Vagina (tissue), 2 donors: ENCODE measurements at regions not wholly inside any gene's neighbourhood (a gene's known extent, or its start where the extent isn't known, plus 50 kb on each side); places are given as distances from the start of the nearest gene placed in this dataset.

ENCODE experiments used
- DNase-seq, 2 donors: peaks; one replicate each; pipeline ENCODE4 v3.0.0-alpha.2; 2017; ENCODE audit errors: extremely low spot score in 2 of 2
- H3K27ac ChIP-seq: fragments of 200-600 bp; sonication (generic); one replicate; pipeline ENCODE4 v1.5.1; 2019
- H3K27me3 ChIP-seq: fragments of 200-600 bp; sonication (generic); one replicate; pipeline ENCODE4 v1.5.1; 2019
- H3K36me3 ChIP-seq, 2 donors: fragments of 200-600 bp; sonication (generic); one replicate each; pipeline ENCODE4 v1.5.1; 2017 to 2019
- H3K4me1 ChIP-seq: fragments of 200-600 bp; sonication (generic); one replicate; pipeline ENCODE4 v1.5.1; 2019
- H3K4me3 ChIP-seq, 2 donors: fragments of 200-600 bp; sonication (generic); 1 replicate in 1 of 2; 2 replicates in 1 of 2; pipeline ENCODE4 v1.5.1; 2016 to 2019
- H3K9me3 ChIP-seq: fragments of 200-600 bp; sonication (generic); one replicate; pipeline ENCODE4 v1.5.1; 2019
- POLR2A ChIP-seq, 2 donors: fragments of 450-650 bp; IDR thresholded peaks; one replicate each; pipeline ENCODE4 v1.6.1; 2017; ENCODE audit warnings: antibody characterized with exemption in 2 of 2, mild to moderate bottlenecking in 2 of 2, moderate library complexity in 2 of 2
- POLR2AphosphoS5 ChIP-seq, 2 donors: sonication (generic); formaldehyde crosslinking; IDR thresholded peaks; one replicate each; pipeline ENCODE4 v1.9.0; 2017; ENCODE audit warnings: antibody characterized with exemption in 2 of 2, mild to moderate bottlenecking in 2 of 2, low read depth in 1 of 2; ENCODE audit not compliant: insufficient read depth in 1 of 2
- intact Hi-C: fragments of 100-400 bp; cut with DNase I; formaldehyde crosslinking; loops from one replicate; pipeline ENCODE4 v1.15.1; 2023
- TF ChIP-seq, protein P1 (sequence below), 3 experiments: fragments of 450-650 bp in 2 of 3; fragments of 200-600 bp in 1 of 3; sonication (generic) in 1 of 3; IDR thresholded peaks; one replicate each; pipeline ENCODE4 v1.5.1; 2017 to 2019; ENCODE audit warnings: antibody characterized with exemption in 3 of 3, mild to moderate bottlenecking in 2 of 3, moderate library complexity in 2 of 3

DNA sequence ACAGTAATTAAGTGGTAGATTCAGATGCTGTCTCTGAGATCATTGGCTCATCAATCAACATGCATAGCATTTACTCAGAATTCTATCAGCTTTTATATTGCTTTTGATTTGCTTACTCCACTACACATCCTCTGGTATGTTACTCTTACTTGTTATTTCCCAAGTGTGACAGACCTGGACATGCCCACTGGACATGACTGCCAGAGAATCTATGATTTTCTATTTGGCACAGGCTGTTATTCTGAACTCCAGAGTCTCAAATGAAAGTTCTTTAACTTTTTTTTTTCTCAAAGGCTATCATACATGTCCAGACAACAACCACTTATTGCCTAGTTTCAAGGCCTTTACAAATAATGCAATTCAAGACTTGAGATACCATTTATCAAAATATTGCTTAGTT, 116.1 kb upstream of the ARHGAP24 start:
- Histone ChIP-seq H3K4me3 (no peak overlapping the region), H3K27me3 (no peaks in the 10 kb centered on the region), H3K4me1 (no peaks in the 10 kb centered on the region), H3K27ac (no peak overlapping the region), H3K9me3 (no peaks in the 10 kb centered on the region), H3K36me3 (no peaks in the 10 kb centered on the region)
- intact Hi-C loops: no loop called here
- DNase-seq: no peak
- TF ChIP-seq, protein P1, sequence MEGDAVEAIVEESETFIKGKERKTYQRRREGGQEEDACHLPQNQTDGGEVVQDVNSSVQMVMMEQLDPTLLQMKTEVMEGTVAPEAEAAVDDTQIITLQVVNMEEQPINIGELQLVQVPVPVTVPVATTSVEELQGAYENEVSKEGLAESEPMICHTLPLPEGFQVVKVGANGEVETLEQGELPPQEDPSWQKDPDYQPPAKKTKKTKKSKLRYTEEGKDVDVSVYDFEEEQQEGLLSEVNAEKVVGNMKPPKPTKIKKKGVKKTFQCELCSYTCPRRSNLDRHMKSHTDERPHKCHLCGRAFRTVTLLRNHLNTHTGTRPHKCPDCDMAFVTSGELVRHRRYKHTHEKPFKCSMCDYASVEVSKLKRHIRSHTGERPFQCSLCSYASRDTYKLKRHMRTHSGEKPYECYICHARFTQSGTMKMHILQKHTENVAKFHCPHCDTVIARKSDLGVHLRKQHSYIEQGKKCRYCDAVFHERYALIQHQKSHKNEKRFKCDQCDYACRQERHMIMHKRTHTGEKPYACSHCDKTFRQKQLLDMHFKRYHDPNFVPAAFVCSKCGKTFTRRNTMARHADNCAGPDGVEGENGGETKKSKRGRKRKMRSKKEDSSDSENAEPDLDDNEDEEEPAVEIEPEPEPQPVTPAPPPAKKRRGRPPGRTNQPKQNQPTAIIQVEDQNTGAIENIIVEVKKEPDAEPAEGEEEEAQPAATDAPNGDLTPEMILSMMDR (IDR thresholded peaks at IDR 0.05): no peak
- TF ChIP-seq POLR2AphosphoS5 (IDR thresholded peaks at IDR 0.05; ENCODE audit: insufficient read depth in 1 of 2, low read depth in 1 of 2) (no peak), POLR2A (IDR thresholded peaks at IDR 0.05) (no peak)

DNA sequence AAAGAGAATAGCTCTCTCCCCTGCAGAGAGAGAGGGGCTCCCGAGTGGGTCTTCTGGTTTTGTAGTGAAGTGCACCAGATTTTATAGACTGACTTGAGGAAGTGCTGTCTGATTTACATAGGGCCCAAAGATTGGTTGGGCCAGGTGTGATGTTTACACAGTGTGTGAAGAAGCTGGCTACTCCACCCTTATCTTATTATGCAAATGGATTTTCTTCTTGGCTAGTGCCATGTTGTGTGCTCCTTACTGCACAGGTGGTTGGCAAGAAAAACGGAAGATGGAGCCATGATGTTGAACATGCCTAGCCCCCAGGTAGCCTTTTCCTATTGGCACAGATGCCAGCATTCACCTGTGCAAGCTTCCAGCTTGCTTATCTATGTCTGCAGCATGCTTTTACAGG, 112.4 kb upstream of the ARHGAP24 start:
- intact Hi-C loops: no loop called here
- H3K4me3 ChIP-seq: no peak overlapping the region
- H3K27me3 ChIP-seq: no peaks in the 10 kb centered on the region
- H3K9me3 ChIP-seq: no peaks in the 10 kb centered on the region
- no peaks in the 10 kb centered on the region for H3K36me3 ChIP-seq
- H3K4me1 ChIP-seq: no peaks in the 10 kb centered on the region
- no peak overlapping the region for H3K27ac ChIP-seq
- no peak for DNase-seq
- TF ChIP-seq POLR2A (IDR thresholded peaks at IDR 0.05): no peak

DNA sequence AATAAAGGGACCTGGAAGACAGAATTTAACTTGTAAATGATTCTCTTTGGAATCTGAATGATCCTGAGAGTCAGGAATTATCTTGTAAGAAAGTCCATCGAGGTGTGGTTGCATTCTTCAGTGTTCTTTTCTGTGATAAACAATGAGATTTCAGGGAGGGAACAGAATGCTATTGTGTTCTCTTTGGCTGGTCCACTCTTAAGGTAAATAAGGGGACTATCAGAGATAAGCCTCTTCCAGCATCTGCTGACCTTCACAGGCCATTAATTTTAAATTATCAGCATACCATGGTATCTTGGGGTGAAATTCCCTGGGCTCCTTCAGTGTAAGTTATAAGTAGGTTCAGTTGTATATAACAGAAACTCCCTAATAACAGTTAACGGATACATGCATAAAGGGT, 107.1 kb upstream of the ARHGAP24 start:
- Histone ChIP-seq H3K36me3 (no peaks in the 10 kb centered on the region), H3K27me3 (no peaks in the 10 kb centered on the region), H3K4me1 (no peaks in the 10 kb centered on the region), H3K4me3 (no peak overlapping the region), H3K27ac (no peak overlapping the region), H3K9me3 (no peaks in the 10 kb centered on the region)
- DNase-seq: no peak
- intact Hi-C loops: no loop called here
- no peak for TF ChIP-seq POLR2AphosphoS5 (IDR thresholded peaks at IDR 0.05; ENCODE audit: insufficient read depth in 1 of 2, low read depth in 1 of 2)
- no peak for TF ChIP-seq POLR2A (IDR thresholded peaks at IDR 0.05)
- TF ChIP-seq, protein P1 (IDR thresholded peaks at IDR 0.05): no peak

DNA sequence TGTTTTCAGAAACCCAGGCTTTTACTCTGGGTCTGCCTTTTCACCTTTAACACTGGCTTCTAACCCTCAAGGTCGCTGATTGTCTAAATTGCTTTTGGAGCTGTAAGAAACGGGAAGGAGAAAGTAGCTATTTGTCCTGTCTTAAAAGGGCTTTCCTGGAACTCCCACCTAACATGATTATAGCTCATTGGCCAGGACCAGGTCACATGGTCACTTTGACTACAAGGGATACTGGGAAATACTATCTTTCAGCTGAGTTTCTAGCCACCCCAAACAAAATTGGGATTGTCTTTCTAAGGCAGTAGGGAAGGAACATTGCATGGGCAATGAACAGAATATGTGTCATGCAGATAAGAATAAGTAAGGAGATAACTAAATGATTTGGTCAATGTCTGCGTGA, 106.7 kb upstream of the ARHGAP24 start:
- H3K27ac ChIP-seq: no peak overlapping the region
- H3K4me1 ChIP-seq: no peaks in the 10 kb centered on the region
- no peak for DNase-seq
- intact Hi-C loops: no loop called here
- H3K4me3 ChIP-seq: no peak overlapping the region
- H3K9me3 ChIP-seq: no peaks in the 10 kb centered on the region
- H3K27me3 ChIP-seq: no peaks in the 10 kb centered on the region
- H3K36me3 ChIP-seq: no peaks in the 10 kb centered on the region
- TF ChIP-seq, protein P1 (IDR thresholded peaks at IDR 0.05): no peak
- TF ChIP-seq POLR2A (IDR thresholded peaks at IDR 0.05) (no peak), POLR2AphosphoS5 (IDR thresholded peaks at IDR 0.05; ENCODE audit: insufficient read depth in 1 of 2, low read depth in 1 of 2) (no peak)

DNA sequence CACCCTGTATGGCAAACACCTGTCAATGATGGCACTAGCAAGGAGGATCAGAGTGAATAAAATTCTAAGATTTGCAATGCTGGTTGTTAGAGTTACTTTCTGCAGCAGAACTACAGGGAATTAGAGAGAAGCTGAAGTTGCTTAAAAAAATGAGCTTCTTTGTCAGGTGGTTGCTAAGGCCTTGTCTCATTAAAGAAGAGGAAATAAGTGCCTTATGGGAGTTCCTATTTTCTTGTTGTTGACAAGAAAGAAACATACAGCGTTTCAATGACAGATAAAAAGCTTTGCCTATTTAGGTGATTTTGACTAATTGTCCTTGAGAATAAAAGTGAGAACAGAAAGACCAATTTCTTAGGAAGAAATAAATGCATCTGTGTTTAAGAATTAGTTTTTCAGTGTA, 106.0 kb upstream of the ARHGAP24 start:
- Histone ChIP-seq H3K4me3 (no peak overlapping the region), H3K9me3 (no peaks in the 10 kb centered on the region), H3K36me3 (no peaks in the 10 kb centered on the region), H3K4me1 (no peaks in the 10 kb centered on the region), H3K27ac (no peak overlapping the region), H3K27me3 (no peaks in the 10 kb centered on the region)
- no peak for DNase-seq
- TF ChIP-seq POLR2AphosphoS5 (IDR thresholded peaks at IDR 0.05; ENCODE audit: insufficient read depth in 1 of 2, low read depth in 1 of 2) (no peak), POLR2A (IDR thresholded peaks at IDR 0.05) (no peak)
- TF ChIP-seq, protein P1 (IDR thresholded peaks at IDR 0.05): no peak
- intact Hi-C loops: no loop called here
